Esophagus muscularis mucosa (tissue), 4 donors: ENCODE measurements at regions not wholly inside any gene's neighbourhood (a gene's known extent, or its start where the extent isn't known, plus 50 kb on each side); places are given as distances from the start of the nearest gene placed in this dataset.

Experiments
- EP300 ChIP-seq: sonication (generic); formaldehyde crosslinking; IDR thresholded peaks from one replicate; pipeline ENCODE4 v1.6.1; 2017; ENCODE audit warnings: antibody characterized with exemption
- POLR2AphosphoS5 ChIP-seq, 2 donors: sonication (generic); formaldehyde crosslinking; IDR thresholded peaks; one replicate each; pipeline ENCODE4 v1.6.1; 2017; ENCODE audit warnings: antibody characterized with exemption in 2 of 2
- TF ChIP-seq, protein P1 (sequence below), 3 experiments: fragments of 200-600 bp in 2 of 3; fragments of 450-650 bp in 1 of 3; sonication (generic) in 2 of 3; IDR thresholded peaks; one replicate each; pipeline ENCODE4 v1.5.1; 2017 to 2019; ENCODE audit warnings: antibody characterized with exemption in 3 of 3, mild to moderate bottlenecking in 2 of 3, moderate library complexity in 1 of 3

DNA sequence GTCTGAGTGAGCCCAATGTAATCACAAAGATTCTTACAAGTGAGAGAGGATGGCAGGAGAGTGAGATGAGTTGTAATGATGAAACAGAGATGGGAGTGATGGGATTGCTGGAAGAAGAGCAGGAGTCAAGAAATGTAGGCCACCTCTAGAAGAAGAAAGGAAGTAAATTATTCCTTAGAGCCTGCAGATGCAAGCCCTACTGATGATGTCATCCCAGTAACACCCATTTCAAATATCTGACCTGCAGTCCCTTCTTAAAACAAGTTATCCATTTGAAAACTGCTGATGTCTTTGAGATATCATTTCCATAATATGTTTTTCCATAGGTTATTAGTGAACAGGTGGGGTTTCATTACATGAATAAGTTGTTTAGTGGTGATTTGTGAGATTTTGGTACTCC lies 888.0 kb upstream of the SLC39A10 start:
- TF ChIP-seq, protein P1, sequence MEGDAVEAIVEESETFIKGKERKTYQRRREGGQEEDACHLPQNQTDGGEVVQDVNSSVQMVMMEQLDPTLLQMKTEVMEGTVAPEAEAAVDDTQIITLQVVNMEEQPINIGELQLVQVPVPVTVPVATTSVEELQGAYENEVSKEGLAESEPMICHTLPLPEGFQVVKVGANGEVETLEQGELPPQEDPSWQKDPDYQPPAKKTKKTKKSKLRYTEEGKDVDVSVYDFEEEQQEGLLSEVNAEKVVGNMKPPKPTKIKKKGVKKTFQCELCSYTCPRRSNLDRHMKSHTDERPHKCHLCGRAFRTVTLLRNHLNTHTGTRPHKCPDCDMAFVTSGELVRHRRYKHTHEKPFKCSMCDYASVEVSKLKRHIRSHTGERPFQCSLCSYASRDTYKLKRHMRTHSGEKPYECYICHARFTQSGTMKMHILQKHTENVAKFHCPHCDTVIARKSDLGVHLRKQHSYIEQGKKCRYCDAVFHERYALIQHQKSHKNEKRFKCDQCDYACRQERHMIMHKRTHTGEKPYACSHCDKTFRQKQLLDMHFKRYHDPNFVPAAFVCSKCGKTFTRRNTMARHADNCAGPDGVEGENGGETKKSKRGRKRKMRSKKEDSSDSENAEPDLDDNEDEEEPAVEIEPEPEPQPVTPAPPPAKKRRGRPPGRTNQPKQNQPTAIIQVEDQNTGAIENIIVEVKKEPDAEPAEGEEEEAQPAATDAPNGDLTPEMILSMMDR (IDR thresholded peaks at IDR 0.05): no peak
- TF ChIP-seq EP300: no peak
- TF ChIP-seq POLR2AphosphoS5 (IDR thresholded peaks at IDR 0.05): no peak
